RWPE2 (cell line): ENCODE measurements at regions not wholly inside any gene's neighbourhood (a gene's known extent, or its start where the extent isn't known, plus 50 kb on each side); places are given as distances from the start of the nearest gene placed in this dataset.

Experiments
- ATAC-seq: fragments of 200-7000 bp; cut with Tn5 transposase; 3 replicates; pipeline ENCODE4 v1.9.1; 2021; ENCODE audit warnings: low read depth
- DNase-seq: peaks from one replicate; pipeline ENCODE4 v3.0.0-alpha.2; 2020; ENCODE audit warnings: low spot score
- H3K27ac ChIP-seq: fragments of 450-650 bp; 2 replicates; pipeline ENCODE4 v1.5.1; 2017; ENCODE audit warnings: mild to moderate bottlenecking; ENCODE audit not compliant: poor library complexity, severe bottlenecking
- H3K27me3 ChIP-seq: fragments of 250-450 bp; sonication (Bioruptor Pico); 2 replicates; pipeline ENCODE4 v1.5.1; 2021; ENCODE audit warnings: mild to moderate bottlenecking, moderate library complexity; ENCODE audit not compliant: insufficient read depth, poor library complexity, severe bottlenecking
- H3K36me3 ChIP-seq: fragments of 250-450 bp; sonication (Bioruptor Pico); 2 replicates; pipeline ENCODE4 v1.5.1; 2020; ENCODE audit warnings: low read depth, mild to moderate bottlenecking, moderate library complexity
- H3K4me1 ChIP-seq: fragments of 250-450 bp; sonication (Bioruptor Pico); 2 replicates; pipeline ENCODE4 v1.5.1; 2021; ENCODE audit warnings: mild to moderate bottlenecking, moderate library complexity; ENCODE audit not compliant: insufficient read depth, poor library complexity, severe bottlenecking
- H3K4me3 ChIP-seq: fragments of 250-450 bp; sonication (Bioruptor Pico); 2 replicates; pipeline ENCODE4 v1.5.1; 2021; ENCODE audit warnings: mild to moderate bottlenecking, moderate library complexity; ENCODE audit not compliant: severe bottlenecking
- H3K9me3 ChIP-seq: fragments of 250-450 bp; sonication (Bioruptor Pico); 2 replicates; pipeline ENCODE4 v1.5.1; 2021; ENCODE audit warnings: mild to moderate bottlenecking, moderate library complexity; ENCODE audit not compliant: severe bottlenecking
- TF ChIP-seq, protein P1 (sequence below): fragments of 450-650 bp; IDR thresholded peaks from one replicate; pipeline ENCODE4 v1.5.1; 2017; ENCODE audit warnings: mild to moderate bottlenecking, moderate library complexity; ENCODE audit not compliant: poor library complexity, severe bottlenecking

DNA sequence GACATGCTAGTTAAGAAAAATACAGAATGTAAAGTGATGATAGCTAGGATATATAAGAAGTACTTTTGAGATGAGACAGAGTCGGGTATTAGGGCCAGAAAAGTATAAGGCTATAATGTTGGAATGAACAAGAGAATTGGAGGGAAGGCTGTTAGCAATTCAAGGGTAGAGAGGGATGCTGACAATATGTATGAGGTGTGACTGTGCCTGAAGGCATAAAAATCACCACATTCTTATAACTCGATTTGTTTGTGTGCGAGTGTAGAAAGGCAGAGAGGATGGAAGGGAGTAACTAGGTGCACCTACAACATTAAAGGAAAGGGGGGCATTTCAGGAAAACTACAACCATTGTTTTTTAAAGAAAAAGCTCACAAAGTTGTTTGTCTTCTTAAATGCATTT is 86.0 kb downstream of the FAT4 start:
- Histone ChIP-seq H3K27me3 (no peaks in the 10 kb centered on the region), H3K4me1 (peaks cover 7% of the 10 kb centered on the region), H3K27ac (no peak overlapping the region), H3K4me3 (no peak overlapping the region), H3K9me3 (no peaks in the 10 kb centered on the region), H3K36me3 (no peaks in the 10 kb centered on the region; the same call in 1 of the 2 replicates)
- DNase-seq (no peak), ATAC-seq (no peak)
- TF ChIP-seq, protein P1, sequence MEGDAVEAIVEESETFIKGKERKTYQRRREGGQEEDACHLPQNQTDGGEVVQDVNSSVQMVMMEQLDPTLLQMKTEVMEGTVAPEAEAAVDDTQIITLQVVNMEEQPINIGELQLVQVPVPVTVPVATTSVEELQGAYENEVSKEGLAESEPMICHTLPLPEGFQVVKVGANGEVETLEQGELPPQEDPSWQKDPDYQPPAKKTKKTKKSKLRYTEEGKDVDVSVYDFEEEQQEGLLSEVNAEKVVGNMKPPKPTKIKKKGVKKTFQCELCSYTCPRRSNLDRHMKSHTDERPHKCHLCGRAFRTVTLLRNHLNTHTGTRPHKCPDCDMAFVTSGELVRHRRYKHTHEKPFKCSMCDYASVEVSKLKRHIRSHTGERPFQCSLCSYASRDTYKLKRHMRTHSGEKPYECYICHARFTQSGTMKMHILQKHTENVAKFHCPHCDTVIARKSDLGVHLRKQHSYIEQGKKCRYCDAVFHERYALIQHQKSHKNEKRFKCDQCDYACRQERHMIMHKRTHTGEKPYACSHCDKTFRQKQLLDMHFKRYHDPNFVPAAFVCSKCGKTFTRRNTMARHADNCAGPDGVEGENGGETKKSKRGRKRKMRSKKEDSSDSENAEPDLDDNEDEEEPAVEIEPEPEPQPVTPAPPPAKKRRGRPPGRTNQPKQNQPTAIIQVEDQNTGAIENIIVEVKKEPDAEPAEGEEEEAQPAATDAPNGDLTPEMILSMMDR: no peak

- no peaks in the 10 kb centered on the region for H3K9me3 ChIP-seq
- peaks cover 7% of the 10 kb centered on the region for H3K4me1 ChIP-seq
- ATAC-seq (no peak), DNase-seq (no peak)
- TF ChIP-seq, protein P1: no peak
- H3K27ac ChIP-seq: no peak overlapping the region
- no peaks in the 10 kb centered on the region; the same call in 1 of the 2 replicates for H3K36me3 ChIP-seq
- H3K27me3 ChIP-seq: no peaks in the 10 kb centered on the region
- no peak overlapping the region for H3K4me3 ChIP-seq
Measured at GRCh38 chr4:125401784-125402183, 87.0 kb downstream of the FAT4 start.

- H3K27me3 ChIP-seq: no peaks in the 10 kb centered on the region
- TF ChIP-seq, protein P1: no peak
- no peaks in the 10 kb centered on the region for H3K36me3 ChIP-seq
- no peaks in the 10 kb centered on the region for H3K9me3 ChIP-seq
- no peak overlapping the region for H3K4me3 ChIP-seq
- ATAC-seq (no peak), DNase-seq (no peak)
- H3K27ac ChIP-seq: no peak overlapping the region
- H3K4me1 ChIP-seq: no peaks in the 10 kb centered on the region
Measured at GRCh38 chr4:125420526-125420925, 105.8 kb downstream of the FAT4 start.

DNA sequence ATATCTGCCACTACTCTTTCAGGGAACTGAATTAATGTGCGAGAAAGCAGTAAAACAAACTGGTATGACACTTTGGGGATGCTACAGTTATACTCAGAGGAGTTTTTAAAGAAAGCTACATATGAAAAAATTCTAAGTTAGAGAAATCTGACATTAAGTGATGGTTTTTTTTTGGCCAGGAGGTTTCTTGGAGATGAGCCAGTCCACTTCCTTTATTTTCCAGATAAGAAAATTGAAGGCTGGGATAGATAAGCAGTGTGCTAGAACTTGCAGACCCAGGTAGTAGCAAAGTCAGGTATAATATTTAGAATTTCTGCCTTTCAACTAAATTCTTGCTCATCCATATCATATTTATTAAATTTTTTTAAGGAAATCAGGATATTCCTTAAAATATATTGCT is 106.8 kb downstream of the FAT4 start:
- Histone ChIP-seq H3K36me3 (no peaks in the 10 kb centered on the region), H3K9me3 (no peaks in the 10 kb centered on the region), H3K4me3 (no peak overlapping the region), H3K27ac (no peak overlapping the region), H3K4me1 (no peaks in the 10 kb centered on the region), H3K27me3 (no peaks in the 10 kb centered on the region)
- ATAC-seq (no peak), DNase-seq (no peak)
- TF ChIP-seq, protein P1: no peak

DNA sequence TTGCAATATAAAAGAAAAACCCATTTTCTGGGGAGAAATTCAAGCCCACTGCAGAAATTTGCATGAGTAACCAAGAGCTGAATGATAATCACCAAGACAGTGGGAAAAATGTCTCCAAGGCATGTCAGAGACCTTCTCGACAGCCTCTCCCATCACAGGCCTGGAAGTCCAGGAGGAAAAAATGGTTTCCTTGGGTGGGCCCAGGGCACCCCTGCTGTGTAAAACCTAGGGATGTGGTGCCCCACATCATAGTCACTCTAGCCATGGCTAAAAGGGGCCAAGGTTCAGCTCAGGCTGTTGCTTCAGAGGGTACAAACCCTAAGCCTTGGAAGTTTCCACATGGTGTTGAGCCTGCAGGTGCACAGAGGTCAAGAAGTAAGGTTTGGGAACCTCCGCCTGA is 108.4 kb downstream of the FAT4 start:
- Histone ChIP-seq H3K4me1 (no peaks in the 10 kb centered on the region), H3K9me3 (no peaks in the 10 kb centered on the region), H3K27me3 (no peaks in the 10 kb centered on the region), H3K36me3 (no peaks in the 10 kb centered on the region), H3K27ac (no peak overlapping the region), H3K4me3 (no peak overlapping the region)
- DNase-seq (no peak), ATAC-seq (no peak)
- TF ChIP-seq, protein P1: no peak
